H1 (cell line): ENCODE measurements at regions not wholly inside any gene's neighbourhood (a gene's known extent, or its start where the extent isn't known, plus 50 kb on each side); places are given as distances from the start of the nearest gene placed in this dataset.

ENCODE experiments used
- CTCF ChIA-PET: fragments of 300-600 bp; sonication (Branson Sonifier 250); formaldehyde crosslinking; loops from one replicate; lab custom pipeline; 2021; ENCODE audit not compliant: partially characterized antibody; lab: Charles Lee
- POLR2A ChIA-PET: fragments of 300-600 bp; sonication (Branson Sonifier 250); formaldehyde crosslinking; loops from one replicate; lab custom pipeline; 2021; ENCODE audit warnings: inconsistent platforms; ENCODE audit not compliant: partially characterized antibody; lab: Charles Lee
- DNase-seq, 2 experiments: peaks; one replicate each; pipeline versions ENCODE4 v3.0.0 to v3.0.0-alpha.2; 2010 to 2022; ENCODE audit warnings: low spot score in 2 of 2, low read depth in 1 of 2, mixed read lengths in 1 of 2
- FAIRE-seq: peaks from 2 replicates; lab custom pipeline; 2011; peaks lifted over from hg19 to GRCh38; lab: Jason Lieb, UNC
- H2AFZ ChIP-seq: 2 replicates; pipeline ENCODE4 v1.8.1; 2012; ENCODE audit warnings: low read length, inconsistent platforms
- H2AK5ac ChIP-seq: 2 replicates; pipeline ENCODE4 v1.6.1; 2013; ENCODE audit warnings: low read depth, low read length
- H2BK120ac ChIP-seq: replicated peaks from 2 replicates; pipeline ENCODE3; 2013; ENCODE audit warnings: low read depth, low read length, inconsistent platforms
- H2BK12ac ChIP-seq: 2 replicates; pipeline ENCODE4 v1.6.1; 2013; ENCODE audit warnings: low read depth, low read length
- H2BK15ac ChIP-seq: 2 replicates; pipeline ENCODE4 v1.6.1; 2013; ENCODE audit warnings: low read length
- H2BK20ac ChIP-seq: 2 replicates; pipeline ENCODE4 v1.6.1; 2013; ENCODE audit warnings: low read length
- H2BK5ac ChIP-seq: 2 replicates; pipeline ENCODE4 v1.6.1; 2013; ENCODE audit warnings: low read depth, low read length
- H3K14ac ChIP-seq: 2 replicates; pipeline ENCODE4 v1.6.1; 2013; ENCODE audit warnings: inconsistent platforms; ENCODE audit not compliant: insufficient read length
- H3K18ac ChIP-seq: 2 replicates; pipeline ENCODE4 v1.6.1; 2013; ENCODE audit warnings: low read length; ENCODE audit errors: extremely low read depth
- H3K23ac ChIP-seq: 2 replicates; pipeline ENCODE4 v1.6.1; 2013; ENCODE audit warnings: inconsistent platforms; ENCODE audit not compliant: insufficient read length
- H3K23me2 ChIP-seq: 2 replicates; pipeline ENCODE4 v1.6.1; 2013; ENCODE audit warnings: low read depth, low read length
- H3K27ac ChIP-seq: 2 replicates; pipeline ENCODE4 v1.6.1; 2011; ENCODE audit warnings: low read depth, low read length, inconsistent platforms
- H3K27me3 ChIP-seq, 4 experiments: replicated peaks in 1 of 4; 1 replicate in 1 of 4; 2 replicates in 3 of 4; pipeline versions ENCODE4 v1.6.1 to v1.8.1; 2011 to 2013; ENCODE audit warnings: low read length in 3 of 4, mild to moderate bottlenecking in 3 of 4, inconsistent platforms in 2 of 4, mixed read lengths in 2 of 4, moderate library complexity in 1 of 4; ENCODE audit not compliant: control insufficient read depth in 3 of 4, insufficient read depth in 3 of 4; ENCODE audit errors: extremely low read depth in 1 of 4
- H3K36me3 ChIP-seq, 4 experiments: 2 replicates each; pipeline versions ENCODE4 v1.6.1 to v1.8.1; 2011 to 2013; ENCODE audit warnings: mild to moderate bottlenecking in 4 of 4, low read length in 3 of 4, moderate library complexity in 2 of 4, control low read depth in 1 of 4, inconsistent platforms in 1 of 4; ENCODE audit not compliant: insufficient read depth in 4 of 4, control insufficient read depth in 2 of 4
- H3K4ac ChIP-seq: replicated peaks from 2 replicates; pipeline ENCODE3; 2013; ENCODE audit warnings: low read length, low read depth, mixed read lengths, inconsistent platforms; ENCODE audit not compliant: insufficient read length
- H3K4me1 ChIP-seq, 4 experiments: replicated peaks in 1 of 4; 1 replicate in 1 of 4; 2 replicates in 3 of 4; pipeline versions ENCODE4 v1.6.1 to v1.8.1; 2011 to 2013; ENCODE audit warnings: low read length in 3 of 4, inconsistent platforms in 2 of 4, mixed read lengths in 1 of 4; ENCODE audit not compliant: insufficient read depth in 4 of 4, control insufficient read depth in 3 of 4
- H3K4me2 ChIP-seq, 2 experiments: 2 replicates each; pipeline versions ENCODE4 v1.6.1 to v1.8.1; 2011 to 2013; ENCODE audit warnings: low read depth in 2 of 2, low read length in 2 of 2, control low read depth in 1 of 2, inconsistent platforms in 1 of 2, mild to moderate bottlenecking in 1 of 2; ENCODE audit not compliant: insufficient read depth in 1 of 2
- H3K4me3 ChIP-seq, 4 experiments: fragments of 200-600, 300-600 bp in 1 of 4; sonication (generic), shearing (Covaris generic), sonication (Bioruptor Twin) in 1 of 4; 2 replicates each; pipeline versions ENCODE4 v1.5.1 to v1.8.1; 2011 to 2016; ENCODE audit warnings: low read length in 4 of 4, low read depth in 3 of 4, control low read depth in 2 of 4, inconsistent platforms in 2 of 4, mild to moderate bottlenecking in 2 of 4, mixed read lengths in 1 of 4, moderate library complexity in 1 of 4; ENCODE audit not compliant: insufficient read depth in 2 of 4; ENCODE audit errors: extremely low read depth in 1 of 4
- H3K56ac ChIP-seq: replicated peaks from 2 replicates; pipeline ENCODE3; 2013; ENCODE audit warnings: low read depth, mild to moderate bottlenecking, mixed read lengths, low read length, inconsistent platforms; ENCODE audit not compliant: insufficient read length
- H3K79me1 ChIP-seq: 2 replicates; pipeline ENCODE4 v1.6.1; 2013; ENCODE audit warnings: low read depth, low read length, control low read depth
- H3K79me2 ChIP-seq, 2 experiments: 2 replicates each; pipeline versions ENCODE4 v1.6.1 to v1.8.1; 2012 to 2013; ENCODE audit warnings: low read length in 2 of 2, mild to moderate bottlenecking in 2 of 2, inconsistent platforms in 1 of 2; ENCODE audit not compliant: insufficient read depth in 2 of 2, control insufficient read depth in 1 of 2
- H3K9ac ChIP-seq, 4 experiments: replicated peaks in 1 of 4; 1 replicate in 1 of 4; 2 replicates in 3 of 4; pipeline versions ENCODE4 v1.6.1 to v1.8.1; 2011 to 2013; ENCODE audit warnings: low read depth in 3 of 4, low read length in 3 of 4, control low read depth in 2 of 4, mild to moderate bottlenecking in 2 of 4, moderate library complexity in 2 of 4, inconsistent platforms in 1 of 4; ENCODE audit errors: extremely low read depth in 1 of 4
- H3K9me3 ChIP-seq, 2 experiments: 2 replicates each; pipeline versions ENCODE4 v1.6.1 to v1.8.1; 2012 to 2013; ENCODE audit warnings: mild to moderate bottlenecking in 2 of 2, moderate library complexity in 2 of 2, control low read depth in 1 of 2, inconsistent platforms in 1 of 2, low read depth in 1 of 2, low read length in 1 of 2, mixed read lengths in 1 of 2; ENCODE audit not compliant: insufficient read depth in 2 of 2
- H4K20me1 ChIP-seq, 2 experiments: replicated peaks in 1 of 2; 2 replicates each; pipeline versions ENCODE3 to v1.8.1; 2011 to 2013; ENCODE audit warnings: inconsistent platforms in 2 of 2, low read length in 2 of 2, mild to moderate bottlenecking in 1 of 2; ENCODE audit not compliant: insufficient read depth in 2 of 2, control insufficient read depth in 1 of 2
- H4K5ac ChIP-seq: 2 replicates; pipeline ENCODE4 v1.6.1; 2013; ENCODE audit warnings: low read length, low read depth, mixed read lengths, inconsistent platforms; ENCODE audit not compliant: insufficient read length
- H4K8ac ChIP-seq: 2 replicates; pipeline ENCODE4 v1.8.0; 2013; ENCODE audit warnings: mild to moderate bottlenecking, moderate library complexity, low read length, inconsistent platforms; ENCODE audit not compliant: insufficient read depth; ENCODE audit errors: extremely low read depth
- H4K91ac ChIP-seq: replicated peaks from 2 replicates; pipeline ENCODE3; 2013; ENCODE audit warnings: low read length, mixed read lengths, inconsistent platforms; ENCODE audit not compliant: insufficient read length
- ASH2L ChIP-seq: fragments of 200-600, 300-600 bp; sonication (generic); IDR thresholded peaks from one replicate; pipeline ENCODE4 v1.7.1; 2017; ENCODE audit warnings: low read length
- CHD1 ChIP-seq: IDR thresholded peaks from 2 replicates; pipeline ENCODE4 v1.6.1; 2012; ENCODE audit warnings: low read depth, low read length, improper control_type of control experiment
- CTCF ChIP-seq, 3 experiments: IDR thresholded peaks; 1 replicate in 2 of 3; 2 replicates in 1 of 3; pipeline versions ENCODE4 v1.5.1 to v1.6.1; 2011; ENCODE audit warnings: low read length in 3 of 3, mild to moderate bottlenecking in 3 of 3, inconsistent platforms in 2 of 3, low read depth in 1 of 3, moderate library complexity in 1 of 3; ENCODE audit not compliant: insufficient read depth in 1 of 3; ENCODE audit errors: control extremely low read depth in 1 of 3
- GABPA ChIP-seq: IDR thresholded peaks from 2 replicates; pipeline ENCODE4 v1.6.1; 2011; ENCODE audit warnings: mild to moderate bottlenecking, low read length, moderate library complexity, borderline replicate concordance; ENCODE audit not compliant: insufficient read depth
- JUND ChIP-seq: IDR thresholded peaks from 2 replicates; pipeline ENCODE4 v1.6.1; 2011; ENCODE audit warnings: mild to moderate bottlenecking, improper control_type of control experiment, low read length
- KDM1A ChIP-seq: fragments of 200-600, 300-600 bp; sonication (generic); IDR thresholded peaks from 2 replicates; pipeline ENCODE4 v1.7.1; 2016; ENCODE audit warnings: mild to moderate bottlenecking, low read length, borderline replicate concordance
- POLR2A ChIP-seq, 2 experiments: IDR thresholded peaks; 1 replicate in 1 of 2; 2 replicates in 1 of 2; pipeline ENCODE4 v1.6.1; 2011; ENCODE audit warnings: low read depth in 2 of 2, low read length in 2 of 2, mild to moderate bottlenecking in 2 of 2; ENCODE audit errors: control extremely low read depth in 1 of 2
- POLR2AphosphoS5 ChIP-seq: IDR thresholded peaks from 2 replicates; pipeline ENCODE4 v1.6.1; 2011; ENCODE audit warnings: low read depth, low read length
- TAF1 ChIP-seq: IDR thresholded peaks from 2 replicates; pipeline ENCODE4 v1.6.1; 2011; ENCODE audit warnings: mild to moderate bottlenecking, low read depth, low read length
- TBP ChIP-seq: IDR thresholded peaks from 2 replicates; pipeline ENCODE4 v1.6.1; 2011; ENCODE audit warnings: low read depth, low read length, improper control_type of control experiment
- WGBS, 2 experiments: shearing (Covaris generic) in 1 of 2; methylation state at CpG; one replicate each; pipeline versions ENCODE4 v1.1.6 to v1.1.7; 2013 to 2015; ENCODE audit warnings: low lambda C conversion rate in 2 of 2, mixed read lengths in 2 of 2, inconsistent platforms in 1 of 2, low coverage in 1 of 2, missing lambda C conversion rate in 1 of 2; ENCODE audit not compliant: insufficient replicate concordance in 2 of 2, insufficient coverage in 1 of 2, insufficient read length in 1 of 2; ENCODE audit errors: extremely low coverage in 1 of 2, missing lambda C conversion rate in 1 of 2; 5-methylcytosine and 5-hydroxymethylcytosine counted together
- TF ChIP-seq, protein P1 (sequence below): IDR thresholded peaks from 2 replicates; pipeline ENCODE4 v1.6.1; 2012; ENCODE audit warnings: low read length, inconsistent platforms

GRCh38 chr6:56767435-56767834 lies 124.7 kb upstream of the DST start:
- Histone ChIP-seq H3K79me2 (peaks cover 0 to 88% of the 10 kb centered on the region in 2 experiments; a peak in 3 of 4 replicates), H3K56ac (no peak overlapping the region), H4K8ac (no peak overlapping the region), H3K79me1 (no peaks in the 10 kb centered on the region), H2AK5ac (no peak overlapping the region), H3K27ac (no peak overlapping the region), H3K14ac (no peak overlapping the region), H3K9ac (no peak overlapping the region), H3K18ac (no peak overlapping the region), H3K23me2 (no peaks in the 10 kb centered on the region; the same call in 1 of the 2 replicates), H3K4ac (no peak overlapping the region), H3K36me3 (no peaks in the 10 kb centered on the region), H2BK20ac (no peak overlapping the region), H4K20me1 (no peaks in the 10 kb centered on the region), H2AFZ (no peak overlapping the region), H2BK12ac (no peak overlapping the region), H3K23ac (no peak overlapping the region), H3K4me3 (no peak overlapping the region), H3K27me3 (no peaks in the 10 kb centered on the region), H3K4me2 (no peak overlapping the region), H4K91ac (no peak overlapping the region), H2BK120ac (no peak overlapping the region), H4K5ac (no peak overlapping the region), H2BK15ac (no peak overlapping the region), H3K4me1 (peaks cover 0 to 6% (median 2%) of the 10 kb centered on the region in 4 experiments; a peak in 3 of 7 replicates), H3K9me3 (no peaks in the 10 kb centered on the region), H2BK5ac (no peak overlapping the region)
- ChIA-PET CTCF (interaction anchor here (1.0 to 1.4 kb wide), 5 partner anchors 8 to 137 kb away, joined by 3 to 13 read pairs (median 6); no protein-coding TSS in a partner anchor), POLR2A (interaction anchor here (0.6 to 2.1 kb wide), 4 partner anchors 8 to 77 kb away, joined by 3 to 5 read pairs (median 3); no protein-coding TSS in a partner anchor)
- no peak for DNase-seq
- FAIRE-seq = no peak
- WGBS, 2 experiments = 92% methylated on average over 7 of the region's 7 CpGs; no CpG with 5 or more reads in 1 of the 2 experiments
- TF ChIP-seq TAF1 (no peak), JUND (no peak), ASH2L (no peak), CTCF (IDR thresholded peaks at IDR 0.05; ENCODE audit: control extremely low read depth in 1 of 3, insufficient read depth in 1 of 3, low read depth in 1 of 3, low read length in 3 of 3) (no peak), POLR2AphosphoS5 (no peak), POLR2A (IDR thresholded peaks at IDR 0.05; ENCODE audit: control extremely low read depth in 1 of 2, low read depth in 2 of 2, low read length in 2 of 2) (no peak), KDM1A (no peak), GABPA (no peak), TBP (no peak), CHD1 (no peak)
- TF ChIP-seq, protein P1, sequence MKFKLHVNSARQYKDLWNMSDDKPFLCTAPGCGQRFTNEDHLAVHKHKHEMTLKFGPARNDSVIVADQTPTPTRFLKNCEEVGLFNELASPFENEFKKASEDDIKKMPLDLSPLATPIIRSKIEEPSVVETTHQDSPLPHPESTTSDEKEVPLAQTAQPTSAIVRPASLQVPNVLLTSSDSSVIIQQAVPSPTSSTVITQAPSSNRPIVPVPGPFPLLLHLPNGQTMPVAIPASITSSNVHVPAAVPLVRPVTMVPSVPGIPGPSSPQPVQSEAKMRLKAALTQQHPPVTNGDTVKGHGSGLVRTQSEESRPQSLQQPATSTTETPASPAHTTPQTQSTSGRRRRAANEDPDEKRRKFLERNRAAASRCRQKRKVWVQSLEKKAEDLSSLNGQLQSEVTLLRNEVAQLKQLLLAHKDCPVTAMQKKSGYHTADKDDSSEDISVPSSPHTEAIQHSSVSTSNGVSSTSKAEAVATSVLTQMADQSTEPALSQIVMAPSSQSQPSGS = no peak
